ENCODE measurements at regions not wholly inside any gene's neighbourhood (a gene's known extent, or its start where the extent isn't known, plus 50 kb on each side); places are given as distances from the start of the nearest gene placed in this dataset.

- no peak for DNase-seq (ENCODE audit: low spot score)
- no peak for TF ChIP-seq CTCF (IDR thresholded peaks at IDR 0.05; ENCODE audit: extremely low read depth, insufficient read depth, missing control alignments)
- in situ Hi-C loops (cut with MboI; ENCODE audit: low pct_unique_long_range_greater_than_20kb, low sequenced_read_pairs, unreplicated experiment) = no loop called here
Observed at GRCh38 chr2:116057538-116057937, 1615.1 kb downstream of the DPP10 start.

GRCh38 chr2:116061023-116061422, 1618.6 kb downstream of the DPP10 start:
- in situ Hi-C loops (cut with MboI; ENCODE audit: low pct_unique_long_range_greater_than_20kb, low sequenced_read_pairs, unreplicated experiment) = no loop called here
- TF ChIP-seq CTCF (IDR thresholded peaks at IDR 0.05; ENCODE audit: extremely low read depth, insufficient read depth, missing control alignments) = no peak
- no peak for DNase-seq (ENCODE audit: low spot score)

DNA sequence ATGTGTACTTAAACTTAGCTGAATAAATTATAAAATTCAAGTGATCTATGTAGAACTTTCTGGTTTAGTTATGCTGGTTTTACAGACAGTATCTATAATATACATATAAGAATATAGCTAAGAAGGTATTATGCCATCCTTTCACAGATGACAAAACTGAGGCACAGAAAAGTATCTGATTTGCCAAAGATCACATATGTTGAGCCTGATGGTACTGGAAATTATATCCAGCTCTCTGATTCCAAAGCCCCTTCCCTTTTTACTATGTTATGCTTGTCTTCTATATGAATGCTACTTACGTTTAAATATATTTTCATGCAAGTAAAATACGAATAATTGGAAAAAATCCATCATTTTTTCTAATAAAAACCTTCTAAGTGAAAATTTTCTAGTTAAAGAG, 1631.3 kb downstream of the DPP10 start:
- no peak for DNase-seq (ENCODE audit: low spot score)
- in situ Hi-C loops (cut with MboI; ENCODE audit: low pct_unique_long_range_greater_than_20kb, low sequenced_read_pairs, unreplicated experiment) = no loop called here
- TF ChIP-seq CTCF (IDR thresholded peaks at IDR 0.05; ENCODE audit: extremely low read depth, insufficient read depth, missing control alignments) = no peak

GRCh38 chr2:116074161-116074560, 1631.7 kb downstream of the DPP10 start:
- in situ Hi-C loops (cut with MboI; ENCODE audit: low pct_unique_long_range_greater_than_20kb, low sequenced_read_pairs, unreplicated experiment) = no loop called here

DNA sequence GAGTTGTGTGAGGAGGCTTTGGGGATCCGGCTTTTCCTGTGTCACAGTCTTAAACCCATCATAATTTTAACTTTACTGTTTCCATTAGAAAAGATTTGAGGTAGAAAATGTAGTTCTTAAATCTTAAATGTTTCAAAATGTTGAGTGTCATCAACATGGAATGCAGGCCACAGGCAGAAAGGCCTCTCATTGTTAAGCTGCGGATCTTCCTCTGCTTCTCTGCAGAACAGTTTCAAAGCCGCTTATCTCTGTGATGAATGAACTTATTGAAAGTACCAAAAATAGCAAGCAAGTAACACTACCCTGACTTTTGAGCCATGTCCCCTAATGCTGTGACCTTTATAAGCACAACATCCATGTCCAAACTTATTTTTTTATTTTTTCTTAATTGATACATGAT, 1645.8 kb downstream of the DPP10 start:
- no peak for DNase-seq (ENCODE audit: low spot score)
- no peak for TF ChIP-seq CTCF (IDR thresholded peaks at IDR 0.05; ENCODE audit: extremely low read depth, insufficient read depth, missing control alignments)
- in situ Hi-C loops (cut with MboI; ENCODE audit: low pct_unique_long_range_greater_than_20kb, low sequenced_read_pairs, unreplicated experiment) = no loop called here

More at GRCh38 chr2:116074161-116074560, 1631.7 kb downstream of the DPP10 start:
- no peak for DNase-seq (ENCODE audit: low spot score)
- TF ChIP-seq CTCF (IDR thresholded peaks at IDR 0.05; ENCODE audit: extremely low read depth, insufficient read depth, missing control alignments) = no peak

GRCh38 chr2:116094196-116094595, 1651.8 kb downstream of the DPP10 start:
- no peak for DNase-seq (ENCODE audit: low spot score)
- in situ Hi-C loops (cut with MboI; ENCODE audit: low pct_unique_long_range_greater_than_20kb, low sequenced_read_pairs, unreplicated experiment) = no loop called here

More at GRCh38 chr2:116094196-116094595, 1651.8 kb downstream of the DPP10 start:
- TF ChIP-seq CTCF (IDR thresholded peaks at IDR 0.05; ENCODE audit: extremely low read depth, insufficient read depth, missing control alignments) = peak; percentile 29
